T1000 (cell line): ENCODE measurements at regions not wholly inside any gene's neighbourhood (a gene's known extent, or its start where the extent isn't known, plus 50 kb on each side); places are given as distances from the start of the nearest gene placed in this dataset.

Experiments
- DNase-seq: peaks from one replicate; lab custom pipeline; 2025; ENCODE audit warnings: mixed read lengths; lab: John Stamatoyannopoulos, UW

- no peak for DNase-seq
Observed at GRCh38 chr6:14254505-14254904, 136.9 kb downstream of the CD83 start.

- DNase-seq: no peak
Observed at GRCh38 chr6:14255916-14256315, 138.3 kb downstream of the CD83 start.

- DNase-seq: no peak
Observed at GRCh38 chr6:14258117-14258516, 140.5 kb downstream of the CD83 start.

- no peak for DNase-seq
Observed at GRCh38 chr6:14258695-14259593, 141.4 kb downstream of the CD83 start.

GRCh38 chr6:14259594-14260152, 142.1 kb downstream of the CD83 start:
- DNase-seq: no peak

GRCh38 chr6:14260839-14261238, 143.3 kb downstream of the CD83 start:
- DNase-seq: no peak

- no peak for DNase-seq
Observed at GRCh38 chr6:14263881-14264424, 146.4 kb downstream of the CD83 start.

GRCh38 chr6:14265049-14266021, 147.8 kb downstream of the CD83 start:
- DNase-seq: no peak

- no peak for DNase-seq
Observed at GRCh38 chr6:14266266-14266665, 148.7 kb downstream of the CD83 start.

GRCh38 chr6:14267885-14268660, 150.5 kb downstream of the CD83 start:
- DNase-seq: no peak

- DNase-seq: no peak
Observed at GRCh38 chr6:14269436-14269835, 151.9 kb downstream of the CD83 start.

- DNase-seq: no peak
Observed at GRCh38 chr6:14270142-14270893, 152.7 kb downstream of the CD83 start.

- peak; percentile 87 for DNase-seq
Observed at GRCh38 chr6:14270925-14271788, 153.6 kb downstream of the CD83 start.

- no peak for DNase-seq
Observed at GRCh38 chr6:14271789-14272736, 154.5 kb downstream of the CD83 start.

- no peak for DNase-seq
Observed at GRCh38 chr6:14272737-14273085, 155.1 kb downstream of the CD83 start.

- no peak for DNase-seq
Observed at GRCh38 chr6:14273191-14273590, 155.6 kb downstream of the CD83 start.

- no peak for DNase-seq
Observed at GRCh38 chr6:14274016-14274415, 156.4 kb downstream of the CD83 start.
